Naive thymus-derived CD8-positive, alpha-beta T cell (primary cell): ENCODE measurements at regions not wholly inside any gene's neighbourhood (a gene's known extent, or its start where the extent isn't known, plus 50 kb on each side); places are given as distances from the start of the nearest gene placed in this dataset.

Source experiments
- ATAC-seq, 2 donors: fragments of 150-1000 bp; cut with Tn5 transposase in 1 of 2; sonication (Bioruptor Pico), chemical (Tn5 transposase) in 1 of 2; 1 replicate in 1 of 2; 2 replicates in 1 of 2; pipeline ENCODE4 v1.10.0; 2021; ENCODE audit warnings: mild to moderate bottlenecking in 2 of 2, moderate library complexity in 2 of 2
- POLR2A ChIA-PET: fragments of 350-600 bp; sonication (Branson Sonifier 250); formaldehyde crosslinking; loops from one replicate; lab custom pipeline; 2021; ENCODE audit warnings: antibody characterized with exemption; lab: Charles Lee
- DNase-seq, 10 donors: peaks; one replicate each; pipeline versions ENCODE4 v3.0.0 to v3.0.0-alpha.2; 2020 to 2022
- H3K27ac Mint-ChIP-seq, 10 donors: one replicate each; pipeline ENCODE4 v1.8.0; 2020 to 2022; ENCODE audit warnings: mild to moderate bottlenecking in 10 of 10, mixed read lengths in 10 of 10, moderate library complexity in 4 of 10, inconsistent platforms in 1 of 10
- H3K27me3 Mint-ChIP-seq, 5 donors: one replicate each; pipeline ENCODE4 v1.8.0; 2021 to 2022; ENCODE audit warnings: mixed read lengths in 5 of 5
- H3K36me3 Mint-ChIP-seq, 3 donors: one replicate each; pipeline ENCODE4 v1.8.0; 2020 to 2022; ENCODE audit warnings: mixed read lengths in 3 of 3, mild to moderate bottlenecking in 2 of 3, inconsistent platforms in 1 of 3
- H3K4me1 Mint-ChIP-seq, 4 donors: one replicate each; pipeline ENCODE4 v1.8.0; 2021 to 2022; ENCODE audit warnings: mixed read lengths in 4 of 4
- H3K4me3 Mint-ChIP-seq, 10 donors: one replicate each; pipeline ENCODE4 v1.8.0; 2020 to 2022; ENCODE audit warnings: mild to moderate bottlenecking in 10 of 10, mixed read lengths in 10 of 10, moderate library complexity in 6 of 10, inconsistent platforms in 1 of 10
- H3K9me3 Mint-ChIP-seq, 9 donors: one replicate each; pipeline ENCODE4 v1.8.0; 2020 to 2022; ENCODE audit warnings: mixed read lengths in 9 of 9, mild to moderate bottlenecking in 3 of 9, inconsistent platforms in 1 of 9, moderate library complexity in 1 of 9

DNA sequence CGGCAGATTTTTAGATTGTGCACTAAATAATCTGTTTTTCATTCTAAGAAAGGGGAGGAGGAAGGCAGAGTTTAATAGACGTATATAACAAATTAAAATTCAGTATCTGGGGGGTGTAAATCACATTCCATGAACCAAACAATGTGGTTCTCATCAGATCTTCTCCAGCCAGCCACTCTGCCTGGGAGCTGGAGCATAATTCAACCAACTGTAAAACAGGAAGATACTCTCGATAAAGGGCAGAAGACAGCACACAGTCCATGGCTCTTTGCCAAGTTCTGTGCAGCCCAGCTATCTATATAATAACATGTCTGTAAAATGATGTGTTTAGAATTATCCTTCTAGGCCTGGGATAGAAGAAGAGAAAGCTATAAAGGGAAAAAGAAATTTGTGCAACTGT lies 289.9 kb upstream of the ZFP64 start:
- H3K9me3 Mint-ChIP-seq: peaks cover 0 to 7% (median 0%) of the 10 kb centered on the region in 9 donors
- H3K4me1 Mint-ChIP-seq: peaks cover 0 to 9% (median 0%) of the 10 kb centered on the region in 4 donors
- POLR2A ChIA-PET: no interaction called here
- H3K27me3 Mint-ChIP-seq: no peaks in the 10 kb centered on the region
- H3K27ac Mint-ChIP-seq: peak overlapping the region in 2 of 10 donors; percentile 53 to 73
- DNase-seq: no peak
- no peaks in the 10 kb centered on the region for H3K36me3 Mint-ChIP-seq
- no peak for ATAC-seq
- H3K4me3 Mint-ChIP-seq: no peak overlapping the region

DNA sequence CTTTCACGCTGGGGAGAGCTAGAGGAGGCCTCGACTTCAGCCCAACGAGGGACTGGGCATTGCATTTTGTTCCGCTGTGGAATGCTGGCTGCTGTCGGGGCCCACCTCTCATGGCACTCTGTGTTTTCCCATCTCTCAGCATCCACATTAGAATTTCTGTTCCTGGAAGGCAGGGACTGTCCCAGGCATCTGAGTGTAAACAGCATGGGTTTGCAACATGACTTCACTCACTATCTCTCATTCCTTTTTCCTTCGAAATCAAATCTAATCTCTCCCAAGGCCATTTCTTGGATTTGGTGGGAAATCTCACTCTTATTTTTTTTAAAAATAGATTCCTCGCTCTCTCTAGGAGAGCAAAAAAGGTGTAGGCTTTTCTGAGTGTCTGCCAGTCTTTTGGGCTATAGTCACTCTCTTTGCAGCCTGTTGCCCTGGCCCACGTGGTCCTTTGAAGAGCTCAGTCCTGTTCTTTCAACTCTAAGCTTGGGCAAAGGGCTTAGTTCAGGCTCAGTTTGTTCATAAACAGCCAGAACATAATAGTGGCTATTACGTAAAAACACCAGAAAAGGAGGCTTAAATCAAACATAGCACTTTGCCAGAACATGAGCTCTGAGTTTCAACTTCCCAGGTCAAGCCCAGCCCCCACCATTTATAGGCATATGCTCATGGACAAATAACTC lies 284.6 kb upstream of the ZFP64 start:
- DNase-seq: no peak
- Mint-ChIP-seq H3K36me3 (no peaks in the 10 kb centered on the region), H3K4me1 (peaks cover 0 to 6% (median 2%) of the 10 kb centered on the region in 4 donors), H3K27ac (no peak overlapping the region), H3K4me3 (no peak overlapping the region), H3K9me3 (peaks cover 0 to 7% (median 0%) of the 10 kb centered on the region in 9 donors), H3K27me3 (peaks cover 0 to 4% (median 0%) of the 10 kb centered on the region in 5 donors)
- ATAC-seq: no peak
- POLR2A ChIA-PET: no interaction called here

DNA sequence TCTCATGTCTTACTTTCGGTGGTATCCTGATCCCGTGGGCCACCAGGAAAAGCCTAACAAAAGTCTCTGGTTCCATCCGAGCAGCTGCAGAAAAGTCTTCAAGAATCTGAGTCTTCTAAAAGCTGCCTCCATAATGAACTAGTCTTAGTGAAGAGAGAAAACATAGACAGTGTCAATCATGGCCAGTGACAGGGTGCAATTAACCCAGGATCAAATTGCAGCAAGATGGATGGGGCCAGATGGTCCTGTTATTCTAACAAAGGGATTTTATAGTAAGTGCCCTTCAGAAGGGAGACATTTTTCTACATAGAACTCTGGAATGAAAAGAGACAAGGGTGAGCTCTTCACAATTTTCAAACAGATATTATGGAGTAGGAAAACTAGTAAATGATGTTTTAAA lies 281.6 kb upstream of the ZFP64 start:
- Mint-ChIP-seq H3K4me3 (no peak overlapping the region), H3K9me3 (no peaks in the 10 kb centered on the region), H3K4me1 (peaks cover 0 to 6% (median 2%) of the 10 kb centered on the region in 4 donors), H3K27ac (no peak overlapping the region), H3K36me3 (no peaks in the 10 kb centered on the region), H3K27me3 (peaks cover 0 to 4% (median 0%) of the 10 kb centered on the region in 5 donors)
- ATAC-seq (no peak), DNase-seq (no peak)
- POLR2A ChIA-PET: no interaction called here

DNA sequence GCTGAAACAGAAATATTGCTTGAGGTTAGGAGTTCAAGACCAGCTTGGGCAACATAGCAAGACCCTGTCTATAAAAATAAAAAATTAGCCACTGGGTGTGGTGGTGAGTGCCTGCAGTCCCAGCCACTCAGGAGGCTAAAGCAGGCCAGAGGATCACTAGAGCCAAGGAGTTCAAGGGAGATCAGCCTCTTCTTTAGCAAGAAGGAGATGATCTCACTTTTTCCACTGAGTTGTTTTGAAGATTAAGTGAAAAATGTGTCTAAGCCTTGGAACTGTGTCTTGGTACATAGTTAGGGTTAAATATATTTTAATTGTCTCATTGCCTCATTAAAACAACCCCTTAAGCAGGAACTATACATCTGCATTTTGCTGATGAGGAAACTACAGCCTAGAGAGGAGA lies 279.0 kb upstream of the ZFP64 start:
- Mint-ChIP-seq H3K27ac (no peak overlapping the region), H3K27me3 (peaks cover 0 to 4% (median 0%) of the 10 kb centered on the region in 5 donors), H3K4me3 (no peak overlapping the region), H3K36me3 (no peaks in the 10 kb centered on the region), H3K9me3 (no peaks in the 10 kb centered on the region), H3K4me1 (peaks cover 0 to 6% (median under 1%) of the 10 kb centered on the region in 4 donors)
- no peak for DNase-seq
- POLR2A ChIA-PET: no interaction called here
- no peak for ATAC-seq

DNA sequence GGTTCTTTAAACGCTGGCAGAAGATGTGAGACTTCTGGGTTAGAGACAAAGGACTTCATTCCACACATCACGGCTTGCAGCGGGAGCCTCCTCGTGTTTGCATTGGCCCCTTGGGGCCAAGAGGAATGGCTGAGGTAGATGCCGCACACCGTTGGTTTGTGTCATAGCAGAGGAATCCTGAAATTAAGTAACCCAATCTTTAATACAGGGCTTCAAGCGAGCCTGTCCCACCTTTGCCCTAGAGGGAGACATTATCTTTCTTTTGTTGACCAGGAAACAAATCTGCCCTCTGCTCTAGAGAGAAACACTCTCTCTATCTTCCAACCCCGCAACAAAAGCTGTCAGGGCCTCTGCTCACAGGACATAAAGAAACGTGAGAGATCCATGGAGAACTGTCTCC lies 277.5 kb upstream of the ZFP64 start:
- Mint-ChIP-seq H3K4me3 (no peak overlapping the region), H3K9me3 (peaks cover 0 to 2% (median 0%) of the 10 kb centered on the region in 9 donors)
- ATAC-seq: no peak

DNA sequence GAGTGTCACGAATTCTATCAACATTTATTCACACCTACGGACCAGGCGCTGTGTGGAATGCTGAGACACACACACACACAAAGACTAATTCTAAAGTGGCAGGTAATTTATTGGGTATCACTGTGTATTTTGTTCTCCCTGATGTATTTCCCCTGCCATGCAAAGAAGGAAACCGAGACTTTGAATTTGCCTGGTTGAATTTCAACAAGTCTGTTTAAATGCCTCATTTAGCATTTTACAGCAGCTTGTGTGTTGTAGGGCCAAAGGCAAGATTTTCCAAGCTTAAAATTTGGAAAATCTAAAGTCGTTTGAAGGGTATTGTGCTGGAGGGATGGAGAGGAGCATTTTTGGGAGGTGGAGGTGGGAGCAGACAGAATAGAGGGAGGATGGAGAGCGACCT lies 274.4 kb upstream of the ZFP64 start:
- Mint-ChIP-seq H3K9me3 (peaks cover 0 to 2% (median 0%) of the 10 kb centered on the region in 9 donors), H3K27me3 (peaks cover 0 to 7% (median 4%) of the 10 kb centered on the region in 5 donors), H3K4me1 (peaks cover 0 to 3% (median under 1%) of the 10 kb centered on the region in 4 donors), H3K27ac (peak overlapping the region in 1 of 10 donors; percentile 13), H3K4me3 (no peak overlapping the region), H3K36me3 (no peaks in the 10 kb centered on the region)
- no peak for DNase-seq
- ATAC-seq: no peak
- POLR2A ChIA-PET: no interaction called here

More for the DNA sequence above, 277.5 kb upstream of the ZFP64 start:
- H3K27me3 Mint-ChIP-seq: peaks cover 0 to 5% (median 0%) of the 10 kb centered on the region in 5 donors
- H3K27ac Mint-ChIP-seq: no peak overlapping the region
- DNase-seq: no peak
- H3K4me1 Mint-ChIP-seq: peaks cover 0 to 6% (median under 1%) of the 10 kb centered on the region in 4 donors
- POLR2A ChIA-PET: no interaction called here
- H3K36me3 Mint-ChIP-seq: no peaks in the 10 kb centered on the region

DNA sequence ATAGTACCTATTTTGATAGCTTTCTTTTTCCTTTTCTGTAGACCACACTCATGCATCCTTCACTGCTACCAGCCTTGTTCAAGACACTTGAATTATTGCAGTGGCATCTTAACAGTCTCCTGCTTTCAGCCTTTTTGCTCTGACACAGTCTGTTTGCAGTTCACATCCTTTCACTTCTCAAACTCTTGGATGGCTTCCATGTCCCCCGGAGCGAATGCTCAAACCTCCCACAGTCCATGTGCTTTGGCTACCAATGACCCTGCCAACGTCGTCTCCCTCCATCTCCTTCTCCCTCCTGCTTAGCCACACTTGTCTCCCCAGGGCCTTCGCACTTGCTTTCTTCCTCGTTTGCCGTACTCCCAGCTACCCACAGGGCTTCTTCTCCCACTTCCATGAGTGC lies 270.0 kb upstream of the ZFP64 start:
- DNase-seq (no peak), ATAC-seq (no peak)
- POLR2A ChIA-PET: no interaction called here
- Mint-ChIP-seq H3K36me3 (peaks cover 0 to 2% (median 0%) of the 10 kb centered on the region in 3 donors), H3K27ac (peak overlapping the region in 1 of 10 donors; percentile 29), H3K27me3 (peaks cover 0 to 7% (median 3%) of the 10 kb centered on the region in 5 donors), H3K4me1 (peaks cover 0 to 9% (median 3%) of the 10 kb centered on the region in 4 donors), H3K9me3 (peaks cover 0 to 4% (median 0%) of the 10 kb centered on the region in 9 donors), H3K4me3 (no peak overlapping the region)

DNA sequence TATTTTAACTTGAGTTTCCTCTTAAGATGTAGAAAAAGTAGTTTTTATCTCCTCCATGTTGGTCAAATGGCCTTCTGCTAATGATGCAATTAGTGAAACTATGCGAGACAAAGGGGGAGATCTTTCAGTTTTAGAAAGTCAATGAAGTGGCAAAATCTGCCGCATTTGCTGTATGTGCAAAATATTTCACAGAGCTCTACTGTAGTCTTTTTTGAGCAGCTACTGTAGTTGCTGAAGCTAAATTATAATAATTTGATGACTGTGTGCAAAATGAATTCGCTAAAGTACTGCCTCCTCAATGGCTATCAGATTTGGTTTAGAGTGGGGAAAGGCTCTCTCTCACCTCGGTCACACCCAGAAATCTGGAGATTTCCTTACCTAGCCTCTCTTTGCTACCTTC lies 267.6 kb upstream of the ZFP64 start:
- POLR2A ChIA-PET: no interaction called here
- no peak overlapping the region for H3K4me3 Mint-ChIP-seq
- peaks cover 0 to 6% (median 3%) of the 10 kb centered on the region in 5 donors for H3K27me3 Mint-ChIP-seq
- H3K27ac Mint-ChIP-seq: no peak overlapping the region
- peaks cover 0 to 4% (median 0%) of the 10 kb centered on the region in 9 donors for H3K9me3 Mint-ChIP-seq
- peaks cover 0 to 9% (median 3%) of the 10 kb centered on the region in 4 donors for H3K4me1 Mint-ChIP-seq
- peaks cover 0 to 5% (median 0%) of the 10 kb centered on the region in 3 donors for H3K36me3 Mint-ChIP-seq
- ATAC-seq (no peak), DNase-seq (no peak)

DNA sequence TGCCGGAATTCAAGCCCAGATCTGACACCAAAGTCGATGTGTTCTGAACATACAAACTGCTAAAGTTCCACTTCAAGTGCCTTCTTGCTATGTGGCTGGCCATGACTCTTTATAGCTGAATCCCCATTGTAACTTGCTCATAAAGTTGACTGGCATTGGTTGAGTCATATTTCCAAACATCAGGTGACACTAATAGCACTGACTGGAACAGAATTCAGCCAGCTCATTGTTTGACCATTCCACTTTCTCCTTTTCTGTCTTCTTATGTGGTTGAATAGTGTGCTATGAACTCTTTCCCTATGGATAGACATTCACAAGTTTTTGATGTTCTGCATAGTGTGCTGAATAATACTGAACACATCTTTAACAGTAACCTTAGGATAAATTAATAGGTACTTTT lies 266.2 kb upstream of the ZFP64 start:
- Mint-ChIP-seq H3K9me3 (peaks cover 0 to 4% (median 0%) of the 10 kb centered on the region in 9 donors), H3K4me1 (peaks cover 0 to 9% (median 3%) of the 10 kb centered on the region in 4 donors), H3K36me3 (peaks cover 0 to 5% (median 0%) of the 10 kb centered on the region in 3 donors), H3K4me3 (no peak overlapping the region), H3K27me3 (peaks cover 0 to 7% (median 3%) of the 10 kb centered on the region in 5 donors), H3K27ac (no peak overlapping the region)
- POLR2A ChIA-PET: no interaction called here
- ATAC-seq (no peak), DNase-seq (no peak)

DNA sequence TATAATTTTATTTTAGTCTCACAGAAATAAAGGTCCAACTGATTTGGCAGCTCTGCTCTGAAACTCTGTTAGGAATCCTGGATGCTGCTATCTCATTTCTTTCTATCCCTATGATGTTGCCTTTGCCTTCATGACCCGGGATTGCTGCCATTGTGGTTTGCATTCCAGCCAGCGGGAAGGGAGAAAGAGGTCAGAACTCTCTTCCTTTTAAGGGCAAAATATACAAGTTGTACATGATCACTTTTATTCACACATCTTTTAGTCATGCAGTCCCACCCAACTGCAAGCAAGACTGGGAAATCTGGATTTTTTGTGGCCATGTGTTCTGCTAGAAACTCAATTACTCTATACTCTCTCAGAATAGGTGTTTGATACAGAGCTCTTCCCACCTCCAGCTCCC lies 263.1 kb upstream of the ZFP64 start:
- ATAC-seq: no peak
- H3K27ac Mint-ChIP-seq: no peak overlapping the region

DNA sequence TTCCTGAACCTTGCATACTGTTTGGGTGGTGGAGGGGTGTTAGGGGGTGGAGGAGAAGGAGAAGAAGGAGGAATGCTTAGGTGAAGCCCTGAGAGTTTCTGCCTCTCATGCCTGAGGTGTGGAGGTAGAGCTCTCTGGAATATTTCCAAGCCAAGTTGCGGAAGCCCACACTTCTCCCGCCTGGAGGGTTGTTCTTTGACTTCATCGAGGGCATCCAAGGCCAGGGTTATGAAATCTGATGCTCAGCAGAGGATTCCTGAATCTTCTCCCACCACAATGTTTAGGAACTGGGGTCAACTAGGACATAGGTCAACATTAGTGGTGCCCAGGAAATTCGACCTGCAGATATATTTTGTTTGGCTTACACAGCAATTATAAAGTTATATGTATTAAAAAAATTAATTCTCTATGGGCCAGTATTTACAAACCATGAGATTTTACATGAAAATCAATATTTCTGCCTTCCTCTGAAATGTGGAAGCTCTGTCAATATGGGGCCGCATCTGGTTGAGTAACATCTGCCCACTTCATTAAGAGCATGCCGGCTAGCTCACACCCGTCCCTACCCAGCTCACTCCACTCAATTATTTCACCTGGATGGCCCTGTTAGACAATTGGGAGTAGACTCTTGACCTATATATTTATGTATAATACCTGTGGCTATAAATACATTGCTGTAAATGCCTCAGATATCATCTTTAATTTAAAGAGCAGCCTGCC lies 257.1 kb upstream of the ZFP64 start:
- POLR2A ChIA-PET: no interaction called here
- no peaks in the 10 kb centered on the region for H3K9me3 Mint-ChIP-seq
- H3K4me1 Mint-ChIP-seq: peaks cover 0 to 4% (median under 1%) of the 10 kb centered on the region in 4 donors
- H3K36me3 Mint-ChIP-seq: no peaks in the 10 kb centered on the region
- no peak for DNase-seq
- peaks cover 0 to 1% (median 0%) of the 10 kb centered on the region in 5 donors for H3K27me3 Mint-ChIP-seq
- no peak overlapping the region for H3K4me3 Mint-ChIP-seq
- no peak overlapping the region for H3K27ac Mint-ChIP-seq
- no peak for ATAC-seq

More for the DNA sequence above, 263.1 kb upstream of the ZFP64 start:
- DNase-seq: no peak
- Mint-ChIP-seq H3K4me3 (no peak overlapping the region), H3K9me3 (peaks cover 0 to 3% (median 0%) of the 10 kb centered on the region in 9 donors), H3K36me3 (peaks cover 0 to 5% (median 0%) of the 10 kb centered on the region in 3 donors), H3K27me3 (peaks cover 0 to 1% (median 0%) of the 10 kb centered on the region in 5 donors), H3K4me1 (peaks cover 0 to 9% (median 2%) of the 10 kb centered on the region in 4 donors)
- POLR2A ChIA-PET: no interaction called here

DNA sequence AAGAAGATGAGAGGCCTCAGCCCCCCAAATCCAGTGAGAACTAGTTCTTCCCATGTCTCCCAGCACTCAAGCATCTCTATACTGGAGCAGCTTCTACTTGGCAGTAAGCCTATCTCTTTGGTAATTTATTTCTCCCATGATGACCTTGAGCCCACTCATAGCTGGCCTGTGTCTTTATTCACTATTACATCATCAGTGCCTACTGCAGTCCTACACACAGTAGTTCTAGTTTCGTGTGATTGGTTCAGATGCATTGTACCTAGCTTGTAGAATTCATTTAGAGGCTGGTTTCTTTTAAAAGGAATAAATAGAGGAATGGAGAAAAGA lies 255.6 kb upstream of the ZFP64 start:
- no peak for ATAC-seq
- Mint-ChIP-seq H3K36me3 (no peaks in the 10 kb centered on the region), H3K27me3 (no peaks in the 10 kb centered on the region), H3K9me3 (no peaks in the 10 kb centered on the region), H3K27ac (no peak overlapping the region), H3K4me1 (peaks cover 0 to 4% (median under 1%) of the 10 kb centered on the region in 4 donors), H3K4me3 (no peak overlapping the region)
- POLR2A ChIA-PET: no interaction called here
- no peak for DNase-seq
